ENCODE measurements at regions not wholly inside any gene's neighbourhood (a gene's known extent, or its start where the extent isn't known, plus 50 kb on each side); places are given as distances from the start of the nearest gene placed in this dataset.

DNA sequence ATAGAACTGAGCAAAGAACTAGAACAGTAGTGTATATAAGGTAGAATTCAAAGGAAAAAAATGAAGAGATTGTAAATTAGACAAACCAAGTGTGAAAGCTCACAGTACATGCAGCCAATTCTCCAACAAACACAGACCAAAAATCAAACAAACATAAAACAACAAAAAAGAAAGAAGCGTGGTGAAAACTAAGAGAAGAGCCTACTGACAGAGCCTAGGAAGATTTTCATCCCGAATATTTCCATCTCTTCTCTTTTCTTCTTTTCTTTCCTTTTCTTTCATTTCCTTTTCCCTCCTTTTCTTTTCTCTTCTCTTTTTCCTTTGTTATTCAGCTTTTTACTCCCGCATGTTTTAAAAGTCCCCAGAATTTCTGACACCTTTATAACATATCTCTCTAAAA lies 1103.6 kb downstream of the CDH8 start:
- Histone ChIP-seq H3F3A (ENCODE audit: control insufficient read depth, insufficient read depth) (no peaks in the 10 kb centered on the region), H3K27me3 (ENCODE audit: control insufficient read depth, low read length) (no peaks in the 10 kb centered on the region), H3K4me3 (ENCODE audit: low read length) (no peak overlapping the region), H4K20me1 (ENCODE audit: control insufficient read depth, insufficient read depth, low read depth, low read length) (no peaks in the 10 kb centered on the region), H3K79me2 (ENCODE audit: control insufficient read depth, low read length) (no peaks in the 10 kb centered on the region), H3K9me3 (ENCODE audit: control insufficient read depth, insufficient read depth, low read length) (no peaks in the 10 kb centered on the region), H3K36me3 (ENCODE audit: control insufficient read depth, low read length) (no peaks in the 10 kb centered on the region), H3K4me1 (ENCODE audit: control insufficient read depth, low read length) (no peaks in the 10 kb centered on the region), H3K4me2 (ENCODE audit: low read length) (no peak overlapping the region), H3K27ac (ENCODE audit: low read depth, low read length) (no peak overlapping the region), H3K9me2 (replicated peaks; ENCODE audit: control insufficient read depth, low read length) (no peaks in the 10 kb centered on the region)
- no peak for TF ChIP-seq CTCF (IDR thresholded peaks at IDR 0.05; ENCODE audit: low read depth, low read length, poor library complexity, severe bottlenecking)
- no peak for TF ChIP-seq EZH2phosphoT487 (IDR thresholded peaks at IDR 0.05; ENCODE audit: borderline replicate concordance, low read length)

DNA sequence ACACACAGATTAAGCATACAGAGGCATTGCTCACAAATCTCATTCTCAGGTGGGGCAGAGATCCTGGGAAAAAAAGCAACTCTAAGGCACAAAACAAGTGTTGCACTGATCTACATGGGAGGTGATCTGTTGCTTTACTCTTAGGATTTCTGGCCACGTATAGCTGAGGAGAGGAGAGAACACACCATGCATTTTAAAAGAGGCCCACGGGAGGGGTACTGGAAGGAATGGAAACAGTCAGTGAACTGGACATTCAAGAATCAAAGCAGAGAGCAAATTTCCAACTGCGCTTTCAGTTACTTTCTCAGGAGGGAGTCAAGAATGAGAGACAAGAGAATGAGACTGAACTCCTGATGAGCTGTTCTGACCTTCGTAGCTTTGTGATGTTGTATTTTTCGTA lies 1105.9 kb downstream of the CDH8 start:
- no peaks in the 10 kb centered on the region for H3K4me1 ChIP-seq (ENCODE audit: control insufficient read depth, low read length)
- H4K20me1 ChIP-seq (ENCODE audit: control insufficient read depth, insufficient read depth, low read depth, low read length) = no peaks in the 10 kb centered on the region
- H3K9me3 ChIP-seq (ENCODE audit: control insufficient read depth, insufficient read depth, low read length) = no peaks in the 10 kb centered on the region
- no peak overlapping the region for H3K4me3 ChIP-seq (ENCODE audit: low read length)
- no peaks in the 10 kb centered on the region for H3K9me2 ChIP-seq (replicated peaks; ENCODE audit: control insufficient read depth, low read length)
- H3K79me2 ChIP-seq (ENCODE audit: control insufficient read depth, low read length) = no peaks in the 10 kb centered on the region
- TF ChIP-seq CTCF (IDR thresholded peaks at IDR 0.05; ENCODE audit: low read depth, low read length, poor library complexity, severe bottlenecking) (no peak), EZH2phosphoT487 (IDR thresholded peaks at IDR 0.05; ENCODE audit: borderline replicate concordance, low read length) (no peak)
- H3K27ac ChIP-seq (ENCODE audit: low read depth, low read length) = no peak overlapping the region
- no peaks in the 10 kb centered on the region for H3K36me3 ChIP-seq (ENCODE audit: control insufficient read depth, low read length)
- no peaks in the 10 kb centered on the region for H3K27me3 ChIP-seq (ENCODE audit: control insufficient read depth, low read length)
- no peaks in the 10 kb centered on the region for H3F3A ChIP-seq (ENCODE audit: control insufficient read depth, insufficient read depth)
- H3K4me2 ChIP-seq (ENCODE audit: low read length) = no peak overlapping the region

DNA sequence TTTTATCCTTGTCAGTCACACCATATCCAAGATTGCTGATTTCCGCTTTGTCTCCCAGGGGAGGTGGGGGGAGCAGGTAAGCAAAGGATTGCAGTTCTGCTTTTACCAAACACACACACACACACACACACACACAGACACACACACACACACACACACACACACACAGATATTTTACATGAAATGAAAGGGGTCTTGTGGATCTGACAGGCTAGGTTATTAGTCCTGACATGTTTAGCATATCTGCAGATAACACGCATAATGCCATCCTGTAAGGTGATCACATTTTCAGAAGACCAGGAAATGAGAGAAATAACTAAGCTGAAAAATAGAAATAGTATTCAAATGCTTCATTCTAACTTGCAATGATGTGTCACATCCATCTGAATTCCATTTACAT lies 1113.3 kb downstream of the CDH8 start:
- Histone ChIP-seq H3K36me3 (ENCODE audit: control insufficient read depth, low read length) (no peaks in the 10 kb centered on the region), H3K4me2 (ENCODE audit: low read length) (no peak overlapping the region), H3F3A (ENCODE audit: control insufficient read depth, insufficient read depth) (no peaks in the 10 kb centered on the region), H3K79me2 (ENCODE audit: control insufficient read depth, low read length) (no peaks in the 10 kb centered on the region), H3K9me2 (replicated peaks; ENCODE audit: control insufficient read depth, low read length) (no peaks in the 10 kb centered on the region), H3K4me1 (ENCODE audit: control insufficient read depth, low read length) (no peaks in the 10 kb centered on the region), H3K27me3 (ENCODE audit: control insufficient read depth, low read length) (no peaks in the 10 kb centered on the region), H4K20me1 (ENCODE audit: control insufficient read depth, insufficient read depth, low read depth, low read length) (no peaks in the 10 kb centered on the region), H3K27ac (ENCODE audit: low read depth, low read length) (no peak overlapping the region), H3K9me3 (ENCODE audit: control insufficient read depth, insufficient read depth, low read length) (no peaks in the 10 kb centered on the region), H3K4me3 (ENCODE audit: low read length) (no peak overlapping the region)
- TF ChIP-seq EZH2phosphoT487 (IDR thresholded peaks at IDR 0.05; ENCODE audit: borderline replicate concordance, low read length) (no peak), CTCF (IDR thresholded peaks at IDR 0.05; ENCODE audit: low read depth, low read length, poor library complexity, severe bottlenecking) (no peak)

DNA sequence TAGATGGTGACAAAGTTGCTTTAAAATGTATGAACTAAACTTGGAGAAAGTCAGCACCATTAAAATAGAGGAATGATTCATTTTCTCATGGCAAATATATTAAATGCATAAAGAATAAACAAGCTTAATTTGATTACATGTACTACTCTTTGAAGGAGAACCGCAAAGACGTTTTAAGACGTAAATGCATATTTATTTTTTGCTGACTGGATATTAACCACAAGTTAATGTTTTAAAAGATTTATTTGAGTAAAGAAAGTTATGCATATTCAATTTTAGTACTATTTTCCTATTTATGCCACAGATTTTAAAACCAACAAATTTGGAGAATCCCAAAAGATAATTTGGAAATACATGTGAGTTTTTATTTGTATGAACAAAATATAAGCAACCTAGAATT lies 1121.9 kb downstream of the CDH8 start:
- Histone ChIP-seq H3K4me3 (ENCODE audit: low read length) (no peak overlapping the region), H3K27ac (ENCODE audit: low read depth, low read length) (no peak overlapping the region)
- TF ChIP-seq CTCF (IDR thresholded peaks at IDR 0.05; ENCODE audit: low read depth, low read length, poor library complexity, severe bottlenecking) (no peak), EZH2phosphoT487 (IDR thresholded peaks at IDR 0.05; ENCODE audit: borderline replicate concordance, low read length) (no peak)

More for the DNA sequence above, 1121.9 kb downstream of the CDH8 start:
- Histone ChIP-seq H3F3A (ENCODE audit: control insufficient read depth, insufficient read depth) (no peaks in the 10 kb centered on the region), H4K20me1 (ENCODE audit: control insufficient read depth, insufficient read depth, low read depth, low read length) (no peaks in the 10 kb centered on the region), H3K36me3 (ENCODE audit: control insufficient read depth, low read length) (no peaks in the 10 kb centered on the region), H3K79me2 (ENCODE audit: control insufficient read depth, low read length) (no peaks in the 10 kb centered on the region), H3K9me2 (replicated peaks; ENCODE audit: control insufficient read depth, low read length) (no peaks in the 10 kb centered on the region), H3K27me3 (ENCODE audit: control insufficient read depth, low read length) (no peaks in the 10 kb centered on the region), H3K9me3 (ENCODE audit: control insufficient read depth, insufficient read depth, low read length) (no peaks in the 10 kb centered on the region), H3K4me2 (ENCODE audit: low read length) (no peak overlapping the region), H3K4me1 (ENCODE audit: control insufficient read depth, low read length) (no peaks in the 10 kb centered on the region)

All from DOHH2 (cell line).